H1 (cell line): ENCODE measurements at regions not wholly inside any gene's neighbourhood (a gene's known extent, or its start where the extent isn't known, plus 50 kb on each side); places are given as distances from the start of the nearest gene placed in this dataset.

Experiments
- PHF8 ChIP-seq: fragments of 200-600 bp; sonication (generic); conservative IDR thresholded peaks from 2 replicates; pipeline ENCODE4 v1.7.1; 2012; ENCODE audit warnings: low read depth, mild to moderate bottlenecking, inconsistent platforms, low read length, moderate library complexity
- RBBP5 ChIP-seq: IDR thresholded peaks from 2 replicates; pipeline ENCODE4 v1.7.1; 2012; ENCODE audit warnings: low read depth, mild to moderate bottlenecking, inconsistent platforms, low read length, moderate library complexity, borderline replicate concordance
- SP4 ChIP-seq: IDR thresholded peaks from 2 replicates; pipeline ENCODE4 v1.6.1; 2012; ENCODE audit warnings: low read length, inconsistent platforms
- TF ChIP-seq, protein P1 (sequence below): IDR thresholded peaks from 2 replicates; pipeline ENCODE4 v1.6.1; 2012; ENCODE audit warnings: inconsistent platforms

DNA sequence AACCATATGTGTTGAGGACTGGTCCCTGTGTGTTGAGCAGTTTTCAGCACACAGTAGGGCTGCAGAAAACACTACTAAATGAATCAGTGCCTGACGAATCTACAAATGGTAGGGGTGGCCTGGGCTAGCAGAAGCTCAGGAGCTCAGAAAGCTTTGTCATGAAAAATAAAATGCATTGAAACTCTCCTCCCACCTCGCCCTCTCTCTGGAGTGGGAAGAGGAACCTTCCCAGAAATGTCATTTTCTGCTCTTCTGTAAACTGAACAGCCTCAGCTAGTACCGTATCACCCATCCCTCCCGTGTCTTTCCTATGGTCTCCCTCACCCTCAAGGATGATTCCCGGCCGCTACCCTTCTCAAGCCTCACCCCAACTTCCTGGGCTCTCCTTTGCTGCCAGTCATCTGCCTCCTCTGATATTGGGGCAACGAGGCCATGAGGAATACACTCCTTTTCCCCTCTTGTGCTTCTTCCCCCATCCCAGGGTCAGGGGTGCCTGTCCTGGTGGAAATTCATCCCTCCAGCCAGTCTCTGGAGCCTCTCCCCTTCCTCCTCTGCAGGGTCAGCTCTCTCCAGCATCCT, 734.5 kb downstream of the PTPRU start (continued):
- TF ChIP-seq PHF8 (no peak), SP4 (no peak), RBBP5 (no peak)
- TF ChIP-seq, protein P1, sequence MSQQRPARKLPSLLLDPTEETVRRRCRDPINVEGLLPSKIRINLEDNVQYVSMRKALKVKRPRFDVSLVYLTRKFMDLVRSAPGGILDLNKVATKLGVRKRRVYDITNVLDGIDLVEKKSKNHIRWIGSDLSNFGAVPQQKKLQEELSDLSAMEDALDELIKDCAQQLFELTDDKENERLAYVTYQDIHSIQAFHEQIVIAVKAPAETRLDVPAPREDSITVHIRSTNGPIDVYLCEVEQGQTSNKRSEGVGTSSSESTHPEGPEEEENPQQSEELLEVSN: no peak
